H1 (cell line): ENCODE measurements at regions not wholly inside any gene's neighbourhood (a gene's known extent, or its start where the extent isn't known, plus 50 kb on each side); places are given as distances from the start of the nearest gene placed in this dataset.

Source experiments
- CTCF ChIA-PET: fragments of 300-600 bp; sonication (Branson Sonifier 250); formaldehyde crosslinking; loops from one replicate; lab custom pipeline; 2021; ENCODE audit not compliant: partially characterized antibody; lab: Charles Lee
- POLR2A ChIA-PET: fragments of 300-600 bp; sonication (Branson Sonifier 250); formaldehyde crosslinking; loops from one replicate; lab custom pipeline; 2021; ENCODE audit warnings: inconsistent platforms; ENCODE audit not compliant: partially characterized antibody; lab: Charles Lee
- DNase-seq, 2 experiments: peaks; one replicate each; pipeline versions ENCODE4 v3.0.0 to v3.0.0-alpha.2; 2010 to 2022; ENCODE audit warnings: low spot score in 2 of 2, low read depth in 1 of 2, mixed read lengths in 1 of 2
- FAIRE-seq: peaks from 2 replicates; lab custom pipeline; 2011; peaks lifted over from hg19 to GRCh38; lab: Jason Lieb, UNC
- H2AFZ ChIP-seq: 2 replicates; pipeline ENCODE4 v1.8.1; 2012; ENCODE audit warnings: low read length, inconsistent platforms
- H2AK5ac ChIP-seq: 2 replicates; pipeline ENCODE4 v1.6.1; 2013; ENCODE audit warnings: low read depth, low read length
- H2BK120ac ChIP-seq: replicated peaks from 2 replicates; pipeline ENCODE3; 2013; ENCODE audit warnings: low read depth, low read length, inconsistent platforms
- H2BK12ac ChIP-seq: 2 replicates; pipeline ENCODE4 v1.6.1; 2013; ENCODE audit warnings: low read depth, low read length
- H2BK15ac ChIP-seq: 2 replicates; pipeline ENCODE4 v1.6.1; 2013; ENCODE audit warnings: low read length
- H2BK20ac ChIP-seq: 2 replicates; pipeline ENCODE4 v1.6.1; 2013; ENCODE audit warnings: low read length
- H2BK5ac ChIP-seq: 2 replicates; pipeline ENCODE4 v1.6.1; 2013; ENCODE audit warnings: low read depth, low read length
- H3K14ac ChIP-seq: 2 replicates; pipeline ENCODE4 v1.6.1; 2013; ENCODE audit warnings: inconsistent platforms; ENCODE audit not compliant: insufficient read length
- H3K18ac ChIP-seq: 2 replicates; pipeline ENCODE4 v1.6.1; 2013; ENCODE audit warnings: low read length; ENCODE audit errors: extremely low read depth
- H3K23ac ChIP-seq: 2 replicates; pipeline ENCODE4 v1.6.1; 2013; ENCODE audit warnings: inconsistent platforms; ENCODE audit not compliant: insufficient read length
- H3K23me2 ChIP-seq: 2 replicates; pipeline ENCODE4 v1.6.1; 2013; ENCODE audit warnings: low read depth, low read length
- H3K27ac ChIP-seq: 2 replicates; pipeline ENCODE4 v1.6.1; 2011; ENCODE audit warnings: low read depth, low read length, inconsistent platforms
- H3K27me3 ChIP-seq, 4 experiments: replicated peaks in 1 of 4; 1 replicate in 1 of 4; 2 replicates in 3 of 4; pipeline versions ENCODE4 v1.6.1 to v1.8.1; 2011 to 2013; ENCODE audit warnings: low read length in 3 of 4, mild to moderate bottlenecking in 3 of 4, inconsistent platforms in 2 of 4, mixed read lengths in 2 of 4, moderate library complexity in 1 of 4; ENCODE audit not compliant: control insufficient read depth in 3 of 4, insufficient read depth in 3 of 4; ENCODE audit errors: extremely low read depth in 1 of 4
- H3K36me3 ChIP-seq, 4 experiments: 2 replicates each; pipeline versions ENCODE4 v1.6.1 to v1.8.1; 2011 to 2013; ENCODE audit warnings: mild to moderate bottlenecking in 4 of 4, low read length in 3 of 4, moderate library complexity in 2 of 4, control low read depth in 1 of 4, inconsistent platforms in 1 of 4; ENCODE audit not compliant: insufficient read depth in 4 of 4, control insufficient read depth in 2 of 4
- H3K4ac ChIP-seq: replicated peaks from 2 replicates; pipeline ENCODE3; 2013; ENCODE audit warnings: low read length, low read depth, mixed read lengths, inconsistent platforms; ENCODE audit not compliant: insufficient read length
- H3K4me1 ChIP-seq, 4 experiments: replicated peaks in 1 of 4; 1 replicate in 1 of 4; 2 replicates in 3 of 4; pipeline versions ENCODE4 v1.6.1 to v1.8.1; 2011 to 2013; ENCODE audit warnings: low read length in 3 of 4, inconsistent platforms in 2 of 4, mixed read lengths in 1 of 4; ENCODE audit not compliant: insufficient read depth in 4 of 4, control insufficient read depth in 3 of 4
- H3K4me2 ChIP-seq, 2 experiments: 2 replicates each; pipeline versions ENCODE4 v1.6.1 to v1.8.1; 2011 to 2013; ENCODE audit warnings: low read depth in 2 of 2, low read length in 2 of 2, control low read depth in 1 of 2, inconsistent platforms in 1 of 2, mild to moderate bottlenecking in 1 of 2; ENCODE audit not compliant: insufficient read depth in 1 of 2
- H3K4me3 ChIP-seq, 4 experiments: fragments of 200-600, 300-600 bp in 1 of 4; sonication (generic), shearing (Covaris generic), sonication (Bioruptor Twin) in 1 of 4; 2 replicates each; pipeline versions ENCODE4 v1.5.1 to v1.8.1; 2011 to 2016; ENCODE audit warnings: low read length in 4 of 4, low read depth in 3 of 4, control low read depth in 2 of 4, inconsistent platforms in 2 of 4, mild to moderate bottlenecking in 2 of 4, mixed read lengths in 1 of 4, moderate library complexity in 1 of 4; ENCODE audit not compliant: insufficient read depth in 2 of 4; ENCODE audit errors: extremely low read depth in 1 of 4
- H3K56ac ChIP-seq: replicated peaks from 2 replicates; pipeline ENCODE3; 2013; ENCODE audit warnings: low read depth, mild to moderate bottlenecking, mixed read lengths, low read length, inconsistent platforms; ENCODE audit not compliant: insufficient read length
- H3K79me1 ChIP-seq: 2 replicates; pipeline ENCODE4 v1.6.1; 2013; ENCODE audit warnings: low read depth, low read length, control low read depth
- H3K79me2 ChIP-seq, 2 experiments: 2 replicates each; pipeline versions ENCODE4 v1.6.1 to v1.8.1; 2012 to 2013; ENCODE audit warnings: low read length in 2 of 2, mild to moderate bottlenecking in 2 of 2, inconsistent platforms in 1 of 2; ENCODE audit not compliant: insufficient read depth in 2 of 2, control insufficient read depth in 1 of 2
- H3K9ac ChIP-seq, 4 experiments: replicated peaks in 1 of 4; 1 replicate in 1 of 4; 2 replicates in 3 of 4; pipeline versions ENCODE4 v1.6.1 to v1.8.1; 2011 to 2013; ENCODE audit warnings: low read depth in 3 of 4, low read length in 3 of 4, control low read depth in 2 of 4, mild to moderate bottlenecking in 2 of 4, moderate library complexity in 2 of 4, inconsistent platforms in 1 of 4; ENCODE audit errors: extremely low read depth in 1 of 4
- H3K9me3 ChIP-seq, 2 experiments: 2 replicates each; pipeline versions ENCODE4 v1.6.1 to v1.8.1; 2012 to 2013; ENCODE audit warnings: mild to moderate bottlenecking in 2 of 2, moderate library complexity in 2 of 2, control low read depth in 1 of 2, inconsistent platforms in 1 of 2, low read depth in 1 of 2, low read length in 1 of 2, mixed read lengths in 1 of 2; ENCODE audit not compliant: insufficient read depth in 2 of 2
- H4K20me1 ChIP-seq, 2 experiments: replicated peaks in 1 of 2; 2 replicates each; pipeline versions ENCODE3 to v1.8.1; 2011 to 2013; ENCODE audit warnings: inconsistent platforms in 2 of 2, low read length in 2 of 2, mild to moderate bottlenecking in 1 of 2; ENCODE audit not compliant: insufficient read depth in 2 of 2, control insufficient read depth in 1 of 2
- H4K5ac ChIP-seq: 2 replicates; pipeline ENCODE4 v1.6.1; 2013; ENCODE audit warnings: low read length, low read depth, mixed read lengths, inconsistent platforms; ENCODE audit not compliant: insufficient read length
- H4K8ac ChIP-seq: 2 replicates; pipeline ENCODE4 v1.8.0; 2013; ENCODE audit warnings: mild to moderate bottlenecking, moderate library complexity, low read length, inconsistent platforms; ENCODE audit not compliant: insufficient read depth; ENCODE audit errors: extremely low read depth
- H4K91ac ChIP-seq: replicated peaks from 2 replicates; pipeline ENCODE3; 2013; ENCODE audit warnings: low read length, mixed read lengths, inconsistent platforms; ENCODE audit not compliant: insufficient read length
- TCF12 ChIP-seq: IDR thresholded peaks from 2 replicates; pipeline ENCODE4 v1.6.1; 2011; ENCODE audit warnings: low read depth, mild to moderate bottlenecking, low read length
- whole genome bisulfite sequencing, 2 experiments: shearing (Covaris generic) in 1 of 2; methylation state at CpG; one replicate each; pipeline versions ENCODE4 v1.1.6 to v1.1.7; 2013 to 2015; ENCODE audit warnings: low lambda C conversion rate in 2 of 2, mixed read lengths in 2 of 2, inconsistent platforms in 1 of 2, low coverage in 1 of 2, missing lambda C conversion rate in 1 of 2; ENCODE audit not compliant: insufficient replicate concordance in 2 of 2, insufficient coverage in 1 of 2, insufficient read length in 1 of 2; ENCODE audit errors: extremely low coverage in 1 of 2, missing lambda C conversion rate in 1 of 2; 5-methylcytosine and 5-hydroxymethylcytosine counted together

DNA sequence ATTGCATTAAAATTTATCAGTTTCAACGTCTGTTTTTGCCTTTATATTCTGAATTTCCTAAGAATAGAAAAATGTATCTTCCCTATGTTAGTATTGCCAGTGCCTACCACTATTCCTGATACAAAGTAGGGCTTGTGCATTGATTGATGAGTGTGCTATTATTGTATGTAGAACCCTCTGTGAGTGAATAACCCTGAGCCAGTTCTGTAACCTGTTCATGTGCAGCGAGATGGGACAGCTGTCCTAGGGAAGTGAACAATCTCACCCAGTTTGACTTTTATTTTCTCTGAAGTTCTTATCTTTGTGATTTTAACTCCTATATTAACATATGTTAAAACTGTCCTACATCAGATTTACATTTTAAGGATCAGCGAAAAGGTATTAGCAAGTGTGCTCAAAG, 178.4 kb upstream of the ADO start:
- ChIA-PET POLR2A (no interaction called here), CTCF (no interaction called here)
- H3K56ac ChIP-seq = no peak overlapping the region
- no peak overlapping the region for H3K14ac ChIP-seq
- H3K23ac ChIP-seq = no peak overlapping the region
- peaks cover 0 to 18% (median 12%) of the 10 kb centered on the region in 4 experiments; a peak in 4 of 7 replicates for H3K4me1 ChIP-seq
- FAIRE-seq (no peak), DNase-seq (no peak)
- H3K79me1 ChIP-seq = no peaks in the 10 kb centered on the region
- H3K23me2 ChIP-seq = no peaks in the 10 kb centered on the region; the same call in 1 of the 2 replicates
- no peaks in the 10 kb centered on the region for H4K20me1 ChIP-seq
- no peaks in the 10 kb centered on the region for H3K27me3 ChIP-seq
- H4K91ac ChIP-seq = no peak overlapping the region
- no peak overlapping the region for H2AFZ ChIP-seq
- H2BK5ac ChIP-seq = no peak overlapping the region
- peak overlapping the region; percentile 62 to 76 for H3K4me2 ChIP-seq
- H2BK12ac ChIP-seq = no peak overlapping the region
- H2BK15ac ChIP-seq = no peak overlapping the region
- no peaks in the 10 kb centered on the region for H3K36me3 ChIP-seq
- H3K4ac ChIP-seq = no peak overlapping the region
- peak overlapping the region; percentile 58; the same call in 1 of the 2 replicates for H2AK5ac ChIP-seq
- H3K79me2 ChIP-seq = no peaks in the 10 kb centered on the region
- H3K4me3 ChIP-seq = peak overlapping the region in 1 of 4 experiments; percentile 42; a peak in 1 of 8 replicates
- no peak overlapping the region for H2BK20ac ChIP-seq
- H3K9ac ChIP-seq = no peak overlapping the region
- H4K8ac ChIP-seq = no peak overlapping the region
- H2BK120ac ChIP-seq = no peak overlapping the region
- 29% methylated on average over 3 of the region's 3 CpGs; no CpG with 5 or more reads in 1 of the 2 experiments for WGBS, 2 experiments
- H4K5ac ChIP-seq = no peak overlapping the region
- H3K9me3 ChIP-seq = no peaks in the 10 kb centered on the region
- no peak overlapping the region for H3K27ac ChIP-seq
- H3K18ac ChIP-seq = no peak overlapping the region
- no peak for TF ChIP-seq TCF12
